HL-60 (cell line): ENCODE measurements at regions not wholly inside any gene's neighbourhood (a gene's known extent, or its start where the extent isn't known, plus 50 kb on each side); places are given as distances from the start of the nearest gene placed in this dataset.

Experiments
- DNase-seq, 2 experiments: peaks; one replicate each; pipeline ENCODE4 v3.0.0-alpha.2; 2010 to 2020; ENCODE audit warnings: low read depth in 1 of 2, low spot score in 1 of 2
- H3K27ac ChIP-seq: fragments of 250-450 bp; sonication (Bioruptor Pico); replicated peaks from 2 replicates; pipeline ENCODE4 v1.5.1; 2020; ENCODE audit warnings: mild to moderate bottlenecking, moderate library complexity
- H3K27me3 ChIP-seq: fragments of 250-450 bp; sonication (Bioruptor Pico); 2 replicates; pipeline ENCODE4 v1.5.1; 2021; ENCODE audit warnings: mild to moderate bottlenecking, moderate library complexity; ENCODE audit not compliant: insufficient read depth, poor library complexity, severe bottlenecking
- H3K4me3 ChIP-seq: replicated peaks from 2 replicates; pipeline ENCODE4 v1.5.1; 2011; ENCODE audit warnings: mild to moderate bottlenecking, control low read depth, low read length; ENCODE audit not compliant: insufficient read depth
- CTCF ChIP-seq: IDR thresholded peaks from one replicate; pipeline ENCODE4 v1.5.1; 2011; ENCODE audit warnings: low read length, control low read depth, inconsistent platforms; ENCODE audit not compliant: insufficient read depth
- GABPA ChIP-seq: IDR thresholded peaks from 2 replicates; pipeline ENCODE4 v1.6.1; 2012; ENCODE audit warnings: low read depth
- POLR2AphosphoS5 ChIP-seq: IDR thresholded peaks from 2 replicates; pipeline ENCODE4 v1.6.1; 2012; ENCODE audit warnings: low read depth
- REST ChIP-seq: IDR thresholded peaks from 2 replicates; pipeline ENCODE4 v1.6.1; 2012; ENCODE audit warnings: low read depth; ENCODE audit not compliant: insufficient replicate concordance
- SPI1 ChIP-seq: IDR thresholded peaks from 2 replicates; pipeline ENCODE4 v1.6.1; 2012; ENCODE audit warnings: low read depth, mild to moderate bottlenecking, borderline replicate concordance

GRCh38 chr11:103842191-103842590, 194.2 kb upstream of the DDI1 start:
- Histone ChIP-seq H3K4me3 (no peak overlapping the region), H3K27ac (no peak overlapping the region), H3K27me3 (no peaks in the 10 kb centered on the region)
- no peak for TF ChIP-seq GABPA
- no peak for TF ChIP-seq CTCF
- TF ChIP-seq SPI1, result no peak
- TF ChIP-seq POLR2AphosphoS5, result no peak
- TF ChIP-seq REST, result no peak
- DNase-seq, result no peak

GRCh38 chr11:103842795-103843194, 193.6 kb upstream of the DDI1 start:
- Histone ChIP-seq H3K4me3 (no peak overlapping the region), H3K27ac (no peak overlapping the region), H3K27me3 (no peaks in the 10 kb centered on the region)
- TF ChIP-seq SPI1 (no peak), GABPA (no peak), CTCF (no peak), REST (no peak), POLR2AphosphoS5 (no peak)
- no peak for DNase-seq

- no peak for TF ChIP-seq GABPA
- no peak for TF ChIP-seq SPI1
- no peak for TF ChIP-seq CTCF
- no peak for DNase-seq
- Histone ChIP-seq H3K4me3 (no peak overlapping the region), H3K27ac (no peak overlapping the region), H3K27me3 (no peaks in the 10 kb centered on the region)
Measured at GRCh38 chr11:103844327-103845215, 191.9 kb upstream of the DDI1 start.

DNA sequence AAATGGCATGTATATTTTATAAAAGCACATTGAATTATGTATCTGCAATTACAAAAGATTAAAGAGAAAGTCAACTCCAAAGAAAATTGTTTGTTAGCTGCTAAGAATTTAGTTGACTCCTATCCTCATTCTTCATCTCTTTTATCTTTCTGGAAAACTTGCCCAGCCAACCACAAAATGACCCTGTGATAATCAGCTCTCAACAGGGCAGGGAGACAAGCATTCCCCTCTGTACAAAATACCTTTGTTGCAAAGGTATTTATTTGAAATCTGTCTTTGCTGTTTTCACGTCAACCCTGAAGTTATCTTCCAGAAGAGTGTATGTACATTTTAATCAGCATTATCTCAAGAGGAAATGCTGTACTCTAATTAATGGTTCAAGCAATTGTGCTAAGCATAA, 191.1 kb upstream of the DDI1 start:
- Histone ChIP-seq H3K4me3 (no peak overlapping the region), H3K27ac (no peak overlapping the region), H3K27me3 (no peaks in the 10 kb centered on the region)
- no peak for DNase-seq
- TF ChIP-seq GABPA (no peak), SPI1 (no peak), REST (no peak), CTCF (no peak), POLR2AphosphoS5 (no peak)
